ENCODE measurements at regions not wholly inside any gene's neighbourhood (a gene's known extent, or its start where the extent isn't known, plus 50 kb on each side); places are given as distances from the start of the nearest gene placed in this dataset.

DNA sequence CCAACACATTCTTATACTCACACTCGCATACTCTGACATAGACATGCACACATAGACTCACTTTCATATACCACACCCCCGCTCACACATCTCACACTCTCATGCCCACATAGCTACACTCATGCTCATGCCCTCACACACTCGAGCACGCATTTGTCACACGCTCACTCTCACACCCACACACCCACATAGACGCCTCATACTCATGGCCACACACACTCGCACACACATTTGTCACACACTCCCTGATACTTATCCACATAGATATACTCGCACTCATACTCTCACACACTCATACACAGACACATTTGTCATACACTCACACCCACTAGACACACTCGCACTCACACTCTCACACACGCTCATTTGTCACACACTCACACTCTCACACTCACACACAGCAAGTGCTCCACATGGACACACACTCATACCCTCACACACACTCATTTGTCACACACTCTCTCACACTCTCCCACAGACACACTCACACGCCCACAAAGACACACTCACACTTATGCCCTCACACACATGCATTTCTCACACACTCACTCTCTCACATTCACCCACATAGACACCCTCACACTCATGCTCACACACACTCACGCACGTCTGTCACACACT is 50.9 kb downstream of the TNP1 start:
- DNase-seq = no peak

- peak; percentile 34 for DNase-seq
These were observed 52.0 kb downstream of the TNP1 start for GRCh38 chr2:216807857-216808272.

GRCh38 chr2:216804357-216805350 is 55.2 kb downstream of the TNP1 start:
- DNase-seq = no peak

GRCh38 chr2:216803791-216804190 is 56.1 kb downstream of the TNP1 start:
- DNase-seq = no peak

- DNase-seq = no peak
These were observed 57.2 kb downstream of the TNP1 start for GRCh38 chr2:216802516-216803215.

DNA sequence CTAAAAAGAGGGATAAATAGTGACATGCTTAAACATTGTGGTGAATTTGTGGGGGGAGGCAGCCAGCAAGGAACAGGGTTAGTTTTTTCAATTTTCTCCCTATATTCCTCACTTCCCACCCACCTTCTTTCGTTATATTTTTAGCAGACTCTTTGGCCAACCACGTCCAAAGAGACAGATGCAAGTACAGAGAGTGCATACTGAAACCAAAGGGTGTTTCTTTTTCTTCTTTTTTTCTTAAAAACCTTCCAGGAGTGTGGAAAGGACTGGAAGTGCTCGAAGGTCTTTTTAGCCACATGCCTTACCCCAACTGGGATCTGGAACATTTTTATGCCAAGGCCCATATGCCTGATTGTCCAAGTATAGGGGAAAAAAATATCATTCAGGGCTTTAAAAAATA is 59.0 kb downstream of the TNP1 start:
- no peak for DNase-seq

- no peak for DNase-seq
These were observed 59.9 kb downstream of the TNP1 start for GRCh38 chr2:216799873-216800431.

DNA sequence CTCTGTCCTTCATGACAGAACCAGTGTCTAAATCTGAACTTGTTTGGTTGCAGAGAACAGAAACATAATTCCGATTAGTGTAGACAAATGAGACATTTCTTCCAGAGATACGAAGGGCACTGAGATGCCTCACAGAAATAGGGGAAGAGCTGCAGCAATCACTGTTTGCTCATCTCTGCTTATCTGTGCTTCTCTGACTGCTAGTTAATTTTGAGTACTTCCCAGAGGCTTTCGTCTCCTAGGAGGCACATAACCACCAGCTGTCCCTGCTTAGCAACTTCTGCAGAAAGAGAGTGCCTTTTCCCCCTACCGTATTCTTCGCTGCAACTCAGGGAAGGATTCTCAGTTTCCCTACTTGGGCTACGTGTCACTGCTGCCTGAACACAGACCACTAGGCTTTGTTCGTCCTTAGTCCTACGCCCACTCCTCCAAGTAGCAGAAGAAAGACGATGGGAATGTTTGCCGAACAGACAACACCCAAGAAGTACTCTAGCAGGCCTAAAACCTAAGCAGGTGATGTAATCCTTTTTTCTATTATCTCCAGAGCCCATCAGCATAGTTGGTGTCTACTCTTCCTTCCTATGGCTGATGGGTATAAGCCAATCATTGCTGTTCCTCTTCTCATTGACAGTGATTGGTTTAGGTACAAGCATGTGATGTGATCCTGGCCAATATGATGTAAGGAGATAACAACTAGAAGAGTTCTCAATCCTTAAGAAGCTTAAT is 63.6 kb downstream of the TNP1 start:
- DNase-seq = no peak

GRCh38 chr2:216793386-216793785 is 66.5 kb downstream of the TNP1 start:
- DNase-seq = no peak

GRCh38 chr2:216792222-216793021 is 67.4 kb downstream of the TNP1 start:
- peak; percentile 43 for DNase-seq

GRCh38 chr2:216791303-216791702 is 68.6 kb downstream of the TNP1 start:
- no peak for DNase-seq

- no peak for DNase-seq
These were observed 70.8 kb downstream of the TNP1 start for GRCh38 chr2:216789081-216789480.

DNA sequence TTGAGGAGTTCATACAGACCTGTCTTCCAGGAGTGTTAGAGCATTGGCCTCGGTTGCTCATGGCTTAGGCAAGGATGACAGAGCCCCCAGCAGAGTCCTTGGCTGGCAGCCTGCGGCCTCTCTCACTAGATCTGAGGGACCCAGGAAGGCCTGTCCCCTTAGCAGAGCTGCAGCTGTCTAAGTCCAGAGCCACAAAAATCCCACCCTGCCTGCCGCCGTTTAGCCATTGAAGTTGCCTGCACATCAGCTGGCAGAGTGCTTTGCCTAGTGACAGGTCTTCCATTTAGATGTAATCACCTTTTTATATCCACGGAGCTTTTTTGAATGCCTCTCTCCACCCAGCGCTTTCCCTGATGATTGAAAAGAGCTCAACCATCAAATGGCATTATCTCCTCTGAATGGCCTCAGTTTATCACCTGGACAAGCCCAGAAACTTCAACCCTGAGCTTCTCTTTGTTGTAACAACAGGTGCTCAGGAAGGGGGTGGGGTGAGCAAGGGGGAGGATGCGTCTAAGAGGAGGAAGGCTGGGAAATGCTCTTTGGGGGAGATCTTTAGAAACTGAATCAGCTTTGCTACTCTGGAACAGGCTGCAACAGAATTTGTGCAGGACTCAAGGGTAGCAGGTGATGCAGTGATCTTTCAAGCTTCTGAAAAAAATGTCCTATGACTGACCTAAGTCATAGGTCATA is 71.9 kb downstream of the TNP1 start:
- no peak for DNase-seq

DNA sequence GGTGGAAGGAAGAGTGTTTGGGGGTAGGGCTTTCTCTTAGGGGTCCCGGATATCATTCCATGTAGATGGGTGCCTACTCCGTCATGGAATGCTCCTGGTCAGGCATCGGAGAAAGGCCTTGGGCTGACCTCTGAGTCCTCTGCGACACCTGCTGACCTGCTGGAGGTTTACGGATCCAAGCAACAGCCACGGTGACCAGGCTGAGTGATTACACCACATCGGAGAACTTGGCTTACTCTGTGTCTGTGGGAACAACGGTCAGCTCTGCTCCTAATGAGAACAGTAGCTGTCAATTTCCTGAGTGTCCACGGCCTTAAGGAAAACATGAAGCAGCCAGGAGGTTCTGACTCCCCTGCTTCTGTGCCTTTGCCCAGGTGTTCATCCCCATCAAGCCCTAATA is 73.2 kb downstream of the TNP1 start:
- DNase-seq = no peak

DNA sequence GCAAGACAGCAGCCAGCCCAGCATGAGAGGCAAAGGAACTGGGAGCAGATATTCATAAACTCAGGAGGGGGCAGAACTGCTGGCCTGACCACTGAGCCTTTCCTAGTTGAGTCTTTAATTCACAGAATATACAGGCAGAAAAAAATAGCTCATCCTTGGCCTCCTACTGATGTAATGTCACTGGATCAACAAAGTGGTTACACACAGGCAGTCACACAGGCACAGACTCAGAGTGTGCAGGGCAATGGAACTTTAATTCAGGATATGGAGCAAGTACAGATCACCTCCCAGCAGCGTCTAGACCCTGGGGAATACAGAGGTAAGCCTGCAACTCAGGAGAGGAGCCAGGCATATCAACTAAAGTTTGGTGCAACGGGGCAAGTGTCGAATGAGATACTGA is 75.4 kb downstream of the TNP1 start:
- no peak for DNase-seq

DNA sequence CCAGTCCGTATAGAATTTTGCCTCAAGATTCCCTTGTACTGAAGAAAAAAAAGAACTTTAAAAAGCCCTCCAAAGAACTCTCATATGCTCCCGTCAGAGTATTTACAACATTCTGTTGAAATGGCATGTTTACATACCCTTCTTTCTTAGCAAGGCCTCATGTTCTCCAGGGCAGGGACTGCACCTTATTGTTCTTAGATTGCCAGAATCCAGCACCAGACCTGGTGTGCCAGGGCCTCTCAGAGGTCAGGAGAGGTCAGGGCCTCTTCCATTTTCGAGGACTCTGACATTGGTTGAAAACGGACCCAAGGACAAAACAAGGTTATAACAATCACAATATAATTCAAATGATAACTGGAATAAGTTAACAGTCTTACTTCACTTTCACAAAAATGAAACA is 78.2 kb downstream of the TNP1 start:
- DNase-seq = no peak

GRCh38 chr2:216780843-216781242 is 79.0 kb downstream of the TNP1 start:
- no peak for DNase-seq

- DNase-seq = no peak
These were observed 82.1 kb downstream of the TNP1 start for GRCh38 chr2:216777637-216778273.

- DNase-seq = no peak
These were observed 80.9 kb upstream of the IGFBP5 start for GRCh38 chr2:216776066-216776850.

DNA sequence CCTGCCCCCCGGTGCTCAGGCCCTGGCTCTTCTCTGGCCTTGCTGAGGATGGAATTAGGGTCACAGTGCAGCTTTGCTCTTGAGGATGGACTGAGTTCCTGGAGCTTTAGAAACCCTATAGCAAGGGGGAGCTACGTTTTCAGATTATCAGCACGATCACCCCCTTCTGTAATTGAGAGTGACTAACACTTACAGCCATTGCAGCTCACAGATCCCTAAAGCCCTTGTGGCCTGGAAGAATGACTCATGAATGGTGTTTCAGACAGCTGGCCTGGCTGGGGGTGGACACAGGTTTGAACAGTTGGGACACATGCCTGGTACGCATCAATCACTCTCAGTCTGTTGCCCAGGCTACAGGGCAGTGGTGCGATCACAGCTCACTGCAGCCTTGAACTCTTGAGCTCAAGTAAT is 79.7 kb upstream of the IGFBP5 start:
- DNase-seq = peak; percentile 39

All from eye (tissue), 1 donor.